HG02759 (cell line): ENCODE measurements at regions not wholly inside any gene's neighbourhood (a gene's known extent, or its start where the extent isn't known, plus 50 kb on each side); places are given as distances from the start of the nearest gene placed in this dataset.
"Not testable (repeated sequence)": the region's sequence is repeated elsewhere in the genome, so short reads cannot be mapped to it uniquely, and the experiment has no call there.

Experiments
- ATAC-seq: cut with Tn5 transposase; IDR thresholded peaks from one replicate; pipeline ENCODE4 v1.9.1; 2021; ENCODE audit warnings: mild to moderate bottlenecking, moderate library complexity; ENCODE audit not compliant: unreplicated experiment

DNA sequence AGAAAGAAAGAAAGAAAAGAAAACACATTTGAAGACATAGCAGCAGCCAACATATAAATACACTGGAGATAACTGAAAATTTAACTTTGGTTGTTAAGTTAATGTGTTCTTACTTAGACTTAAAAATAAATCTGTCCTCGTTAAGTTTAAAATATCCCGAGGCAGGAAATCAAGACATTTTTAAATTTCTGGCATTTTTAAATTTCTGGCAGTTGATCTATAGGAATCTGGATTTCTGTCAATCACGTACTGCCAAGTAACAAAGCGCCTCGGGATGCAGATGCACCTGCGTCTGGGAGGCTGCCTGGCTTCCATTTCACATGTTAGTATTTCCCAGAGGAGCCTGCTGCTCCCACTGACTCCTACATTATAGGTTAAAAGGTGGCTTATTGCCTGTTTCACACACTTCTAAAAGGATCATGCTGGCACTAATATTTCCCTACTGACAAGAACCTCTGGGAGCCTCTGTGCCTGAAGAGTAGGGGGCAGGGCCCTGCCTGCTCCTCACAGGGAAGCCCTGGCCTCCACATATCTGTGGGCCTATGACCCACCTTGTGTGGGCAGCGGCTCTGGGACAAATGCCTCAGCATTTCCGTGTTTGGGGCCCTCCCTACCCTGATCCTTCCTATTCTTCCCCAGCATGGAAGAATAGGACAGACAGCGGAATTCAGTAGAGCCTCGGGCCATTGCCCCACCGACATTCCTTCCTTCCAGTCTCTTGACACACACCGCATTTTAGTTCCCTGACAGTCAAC lies 62.8 kb upstream of the ATP12A start:
- no peak for ATAC-seq

DNA sequence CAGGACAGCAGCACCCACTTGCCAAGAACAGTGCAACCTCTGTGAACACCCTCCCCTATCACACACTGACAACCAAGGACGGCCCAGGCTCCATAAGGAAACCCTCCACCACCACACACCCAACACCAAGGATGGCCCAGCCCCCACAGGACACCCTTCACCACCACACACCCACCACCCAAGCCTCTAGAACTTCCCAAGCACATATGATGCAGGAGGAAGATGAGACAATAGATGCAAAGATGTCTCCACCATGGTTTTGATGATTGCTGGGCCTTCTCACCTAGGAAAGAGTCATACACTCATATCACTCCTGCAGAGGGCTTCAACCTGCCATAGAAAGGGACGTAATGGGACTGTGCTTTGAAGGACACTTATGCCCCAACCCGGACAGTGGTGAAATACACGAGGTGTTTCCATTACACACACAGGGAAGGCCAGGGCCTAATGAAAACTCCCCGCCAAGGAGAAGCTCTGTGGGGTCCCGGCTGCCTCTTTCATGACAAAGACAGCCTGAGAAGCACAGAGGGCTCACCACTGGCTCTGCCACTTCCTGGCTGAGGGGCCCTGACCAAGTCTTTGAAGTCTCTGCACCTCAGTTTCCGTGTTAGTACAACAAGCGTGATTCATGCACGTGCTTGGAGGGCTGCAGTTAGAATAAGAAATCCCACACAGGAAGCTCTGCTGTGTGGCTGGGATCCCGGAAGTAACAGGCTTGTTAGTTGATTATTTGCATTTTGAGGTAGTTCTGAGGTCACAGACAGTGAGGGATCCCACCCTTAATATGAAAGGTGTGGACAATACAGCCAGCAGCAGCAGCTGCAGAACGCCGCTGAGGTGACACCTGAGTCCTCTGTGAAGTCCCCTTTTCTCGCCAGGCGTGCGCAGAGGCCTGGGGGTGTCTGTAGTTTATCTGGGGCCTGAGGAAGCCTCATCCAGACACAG lies 61.9 kb upstream of the ATP12A start:
- ATAC-seq, result peak; percentile 87

DNA sequence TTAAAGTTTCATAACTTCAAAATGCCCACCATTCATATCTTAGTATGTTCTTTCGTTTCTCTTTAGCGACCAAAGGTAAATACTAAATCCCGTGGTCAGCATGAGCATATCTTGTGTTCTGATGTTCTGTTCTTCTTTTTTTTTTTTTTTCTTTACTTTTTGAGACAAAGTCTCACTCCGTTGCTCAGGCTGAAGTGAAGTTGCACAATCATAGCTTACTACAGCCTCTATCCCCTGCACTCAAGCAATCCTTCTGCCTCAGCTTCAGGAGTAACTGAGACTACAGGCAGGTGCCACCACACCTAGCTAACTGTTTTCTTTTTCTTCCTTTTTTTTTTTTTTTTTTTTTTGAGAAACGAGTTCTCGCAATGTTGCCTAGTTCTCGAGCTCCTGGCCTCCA lies 60.9 kb upstream of the ATP12A start:
- no peak for ATAC-seq

DNA sequence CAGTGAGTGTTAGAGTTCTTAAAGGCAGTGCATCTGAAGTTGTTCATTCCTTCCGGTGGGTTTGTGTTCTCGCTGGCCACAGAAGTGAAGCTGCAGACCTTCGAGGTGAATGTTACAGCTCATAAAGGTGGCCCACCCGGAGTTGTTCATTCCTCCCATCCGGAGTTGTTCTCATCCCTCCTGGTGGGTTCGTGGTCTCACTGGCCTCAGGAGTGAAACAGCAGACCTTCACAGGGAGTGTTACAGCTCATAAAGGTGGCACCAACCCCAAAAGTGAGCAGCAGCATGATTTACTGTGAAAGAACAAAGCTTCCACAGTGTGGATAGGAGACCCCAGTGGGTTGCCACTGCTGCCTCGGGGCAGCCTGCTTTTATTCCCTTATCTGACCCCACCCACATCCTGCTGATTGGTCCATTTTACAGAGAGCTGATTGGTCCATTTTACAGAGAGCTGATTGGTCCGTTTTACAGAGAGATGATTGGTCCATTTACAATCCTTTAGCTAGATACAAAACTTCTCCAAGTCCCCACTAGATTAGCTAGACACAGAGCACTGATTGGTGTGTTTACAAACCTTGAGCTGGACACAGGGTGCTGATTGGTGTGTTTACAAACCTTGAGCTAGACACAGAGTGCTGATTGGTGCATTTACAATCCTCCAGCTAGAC lies 57.6 kb upstream of the ATP12A start:
- not testable (repeated sequence) for ATAC-seq

DNA sequence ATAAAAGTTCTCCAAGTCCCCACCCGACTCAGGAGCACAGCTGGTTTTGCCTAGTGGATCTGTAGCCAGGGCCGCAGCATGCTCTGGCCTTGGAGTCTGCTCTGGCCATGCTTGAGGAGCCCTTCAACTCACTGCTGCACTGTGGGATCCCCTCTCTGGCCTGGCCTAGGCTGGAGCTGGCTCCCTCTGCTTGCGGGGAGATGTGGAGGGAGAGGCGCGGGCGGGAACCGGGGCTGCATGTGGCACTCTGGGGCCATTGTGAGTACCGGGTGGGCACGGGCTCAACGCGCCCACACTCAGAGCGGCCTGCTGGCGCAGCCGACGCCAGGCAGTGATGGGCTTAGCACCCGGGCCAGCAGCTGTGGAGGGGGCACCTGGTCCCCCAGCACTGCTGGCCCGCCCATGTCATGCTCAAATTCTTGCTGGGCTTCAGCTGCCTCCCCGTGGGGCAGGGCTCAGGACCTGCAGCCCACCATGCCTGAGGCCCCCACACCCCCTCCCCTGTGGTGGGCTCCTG lies 57.0 kb upstream of the ATP12A start:
- no peak for ATAC-seq

DNA sequence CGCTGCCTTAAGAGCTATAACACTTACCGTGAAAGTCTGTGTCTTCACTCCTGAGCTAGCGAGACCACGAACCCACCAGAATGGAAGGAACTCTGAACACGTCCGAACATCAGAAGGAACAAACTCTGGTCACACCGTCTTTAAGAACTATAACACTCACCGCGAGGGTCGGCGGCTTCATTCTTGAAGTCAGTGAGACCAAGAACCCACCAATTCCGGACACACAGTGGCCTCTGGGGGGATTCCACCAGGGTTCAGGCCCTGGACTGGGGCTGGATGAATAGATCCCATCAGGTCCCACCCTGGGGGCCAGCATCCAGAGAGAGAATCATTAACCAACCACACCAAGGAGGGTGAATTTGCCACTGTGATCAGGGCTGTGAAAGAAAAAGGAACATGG lies 55.8 kb upstream of the ATP12A start:
- ATAC-seq, result no peak

DNA sequence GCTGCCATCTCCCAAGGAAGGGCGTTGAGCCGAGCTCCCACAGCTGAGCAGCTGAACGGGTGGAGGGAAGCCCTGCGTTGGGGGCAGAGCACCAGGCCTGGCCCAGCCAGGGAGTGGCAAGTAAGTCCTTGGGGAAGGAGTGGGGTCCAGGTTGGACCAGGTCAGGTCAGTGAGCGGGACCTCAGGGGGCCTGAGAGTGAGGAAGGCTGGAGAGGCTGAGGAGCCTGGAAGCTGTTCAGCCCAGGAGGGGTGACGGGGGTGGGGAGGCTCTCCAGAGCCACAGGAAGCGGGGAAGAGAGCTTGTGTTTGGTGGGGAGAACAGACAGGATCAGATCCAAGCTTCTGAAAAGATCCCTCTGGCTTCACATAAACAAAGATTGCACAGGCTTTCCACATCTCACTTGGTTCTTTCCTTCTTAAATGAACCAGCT lies 55.4 kb upstream of the ATP12A start:
- ATAC-seq, result no peak

DNA sequence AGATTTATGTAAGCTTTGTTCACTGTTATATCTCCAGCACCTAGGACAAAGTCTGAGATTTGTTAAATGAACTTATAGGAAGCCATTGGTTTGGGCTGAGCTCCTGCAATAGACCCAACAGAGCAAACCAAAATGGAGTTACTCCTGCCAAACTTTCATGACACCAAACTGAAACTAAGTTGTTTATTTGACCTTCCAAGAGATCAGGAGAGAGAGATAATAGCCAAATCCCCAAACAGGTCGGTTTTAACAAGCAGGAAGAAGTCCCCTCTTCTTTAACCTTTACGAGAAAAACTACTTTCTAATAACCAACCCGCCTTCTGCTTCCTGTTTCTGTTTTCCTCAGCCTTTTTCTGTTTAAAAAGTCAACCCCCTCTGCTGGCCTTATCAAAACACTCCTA lies 54.9 kb upstream of the ATP12A start:
- ATAC-seq, result no peak

DNA sequence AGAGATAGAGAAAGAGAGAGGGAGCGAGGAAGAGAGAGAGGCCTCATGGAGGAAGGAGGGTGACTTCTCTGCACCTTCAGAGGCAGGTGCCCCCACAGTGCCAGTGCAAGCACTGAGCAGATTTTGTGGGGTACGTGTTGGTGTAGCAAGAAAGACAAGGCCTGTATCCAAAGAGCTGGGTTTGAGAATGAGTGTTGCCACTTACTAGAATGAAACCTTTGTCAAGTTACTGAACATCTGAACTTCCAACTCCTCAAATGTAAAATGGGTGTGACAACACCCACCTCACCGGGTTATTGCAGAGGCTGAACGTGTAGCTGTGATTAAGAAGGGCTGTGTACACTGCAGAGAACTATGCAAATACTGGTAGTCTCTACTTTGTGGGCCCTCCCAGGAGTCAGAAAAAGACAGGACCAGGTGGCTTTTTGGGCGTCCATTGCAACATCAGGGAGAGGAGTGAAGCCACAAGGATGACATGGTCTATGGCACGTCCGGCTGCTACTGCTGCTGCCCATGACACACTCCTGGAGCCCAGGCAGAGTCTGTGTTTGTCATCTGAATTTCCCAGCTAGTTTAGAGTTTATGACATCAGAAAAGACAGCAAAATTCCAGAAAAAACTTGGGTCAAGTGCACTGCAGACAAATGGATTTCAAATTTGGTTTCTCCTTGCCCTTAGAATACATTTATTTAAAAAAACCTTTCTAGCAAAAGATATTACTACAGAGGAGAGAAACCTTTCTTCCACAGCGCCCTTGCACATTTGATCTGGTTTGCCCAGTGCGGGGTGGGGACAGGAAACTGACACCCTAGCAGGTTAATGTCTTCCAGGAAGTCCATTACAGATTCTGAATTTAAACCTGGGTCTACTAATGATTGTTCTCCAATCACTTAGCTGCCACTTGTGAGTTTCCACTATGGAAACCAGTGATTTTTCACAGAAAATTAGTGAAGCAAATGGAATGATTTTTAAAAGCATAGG lies 54.0 kb upstream of the ATP12A start:
- no peak for ATAC-seq

DNA sequence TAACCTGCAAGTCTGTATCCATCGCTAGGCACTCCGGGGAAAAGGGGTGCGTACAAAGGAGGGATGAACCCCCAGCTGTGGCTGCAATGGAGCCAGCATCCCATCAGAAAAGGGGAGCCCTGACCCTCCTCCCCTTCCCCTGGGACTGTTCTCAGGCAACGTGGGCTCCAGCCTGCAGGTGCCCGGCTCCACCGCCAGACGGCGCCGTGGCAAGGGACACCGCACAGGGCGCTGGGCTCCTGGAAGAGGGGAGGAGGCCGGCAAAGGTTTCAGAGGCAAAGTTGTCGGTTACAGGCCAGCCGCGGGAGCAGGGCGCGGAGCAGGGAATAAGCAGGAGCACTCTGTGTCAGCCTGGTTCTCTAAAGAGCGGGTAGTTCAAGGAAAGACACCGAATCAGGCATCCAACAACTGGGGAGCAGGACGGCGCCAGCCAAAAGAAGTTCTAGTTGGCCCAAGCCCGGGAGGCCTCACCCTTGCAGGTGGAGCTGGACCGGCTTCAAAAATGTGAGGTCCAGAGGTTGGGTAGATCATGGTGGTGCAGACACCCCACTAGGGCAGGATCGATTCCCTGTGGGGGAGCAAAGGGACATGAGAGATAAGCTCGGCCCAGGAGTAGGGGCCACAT lies 53.0 kb upstream of the ATP12A start:
- no peak for ATAC-seq

DNA sequence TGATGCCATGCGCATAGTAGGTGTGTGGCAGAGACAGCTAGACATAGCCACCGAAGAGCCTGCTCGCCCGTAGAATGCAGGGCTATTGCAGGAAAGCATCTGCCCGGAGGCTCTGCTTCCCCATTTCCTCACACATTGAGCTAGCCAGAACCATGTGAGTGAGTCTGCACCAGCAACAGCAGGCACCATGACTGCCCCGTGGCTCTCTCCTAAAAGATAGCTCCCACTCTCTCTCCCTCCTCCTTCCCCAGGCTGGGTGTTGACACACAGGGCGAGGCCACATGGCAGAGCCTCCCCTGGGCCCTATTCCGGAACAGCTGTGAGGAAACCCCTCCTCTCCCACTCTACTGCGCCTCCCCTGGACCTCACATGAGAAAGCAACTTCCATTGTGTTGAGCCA lies 52.3 kb upstream of the ATP12A start:
- no peak for ATAC-seq

DNA sequence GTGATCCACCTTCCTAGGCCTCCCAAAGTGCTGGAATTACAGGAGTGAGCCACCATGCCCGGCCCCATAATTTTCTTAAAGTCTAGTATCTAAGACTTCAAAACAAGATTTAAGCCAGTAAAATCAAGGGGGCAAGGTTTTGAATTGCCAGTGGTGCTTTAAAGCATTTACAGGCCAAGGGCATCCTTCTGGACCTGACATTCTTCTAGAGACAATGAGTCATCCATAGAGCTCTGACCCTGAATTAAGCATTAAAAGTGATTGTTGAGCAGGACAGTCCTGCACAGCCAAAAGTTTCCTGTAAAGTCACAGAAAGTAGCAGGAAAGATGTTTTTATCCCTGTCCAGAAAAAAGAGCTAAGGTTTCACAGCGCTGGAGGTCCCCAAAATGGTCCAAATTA lies 50.9 kb upstream of the ATP12A start:
- ATAC-seq, result no peak

DNA sequence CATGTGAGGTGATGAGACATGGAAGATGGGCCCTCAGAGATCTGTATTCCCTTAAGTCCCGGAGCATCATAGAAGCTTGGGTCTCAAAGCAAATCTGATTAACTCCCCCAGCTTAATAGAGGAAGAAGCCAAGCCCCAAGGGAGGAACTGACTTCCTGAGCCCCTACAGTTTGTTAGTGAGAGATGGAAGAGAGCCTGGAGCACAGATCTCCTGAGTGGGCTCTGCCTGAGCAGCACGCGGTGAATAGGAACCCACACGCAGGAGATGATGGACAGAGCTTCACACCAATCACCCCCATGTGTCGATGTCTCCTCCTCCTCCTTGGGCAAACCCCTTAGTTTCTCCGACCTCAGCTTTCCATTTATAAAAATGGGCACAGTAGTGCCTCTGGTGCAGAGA lies 50.1 kb upstream of the ATP12A start:
- no peak for ATAC-seq
